ENCODE measurements at regions not wholly inside any gene's neighbourhood (a gene's known extent, or its start where the extent isn't known, plus 50 kb on each side); places are given as distances from the start of the nearest gene placed in this dataset.

DNA sequence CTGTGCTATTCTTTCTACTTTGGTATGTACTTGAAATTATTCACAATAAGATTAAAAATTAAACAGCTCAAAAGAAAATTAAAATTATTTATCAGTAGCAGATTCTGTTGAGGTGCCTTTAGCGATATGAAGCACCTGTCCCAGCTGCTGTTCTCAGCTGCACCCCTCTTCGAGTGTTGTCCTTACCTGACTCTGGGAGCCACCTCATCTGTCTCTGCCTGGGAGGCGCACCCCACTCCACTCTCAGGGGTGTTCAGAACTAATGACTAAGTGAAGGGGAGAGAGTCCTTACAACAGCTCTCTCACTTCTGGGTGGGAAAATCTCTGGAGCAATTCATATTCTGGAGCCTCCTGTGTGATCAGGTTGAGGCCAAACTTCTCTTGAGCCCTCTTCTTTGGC, 745.7 kb downstream of the RFPL4B start:
- TF ChIP-seq, protein P1, sequence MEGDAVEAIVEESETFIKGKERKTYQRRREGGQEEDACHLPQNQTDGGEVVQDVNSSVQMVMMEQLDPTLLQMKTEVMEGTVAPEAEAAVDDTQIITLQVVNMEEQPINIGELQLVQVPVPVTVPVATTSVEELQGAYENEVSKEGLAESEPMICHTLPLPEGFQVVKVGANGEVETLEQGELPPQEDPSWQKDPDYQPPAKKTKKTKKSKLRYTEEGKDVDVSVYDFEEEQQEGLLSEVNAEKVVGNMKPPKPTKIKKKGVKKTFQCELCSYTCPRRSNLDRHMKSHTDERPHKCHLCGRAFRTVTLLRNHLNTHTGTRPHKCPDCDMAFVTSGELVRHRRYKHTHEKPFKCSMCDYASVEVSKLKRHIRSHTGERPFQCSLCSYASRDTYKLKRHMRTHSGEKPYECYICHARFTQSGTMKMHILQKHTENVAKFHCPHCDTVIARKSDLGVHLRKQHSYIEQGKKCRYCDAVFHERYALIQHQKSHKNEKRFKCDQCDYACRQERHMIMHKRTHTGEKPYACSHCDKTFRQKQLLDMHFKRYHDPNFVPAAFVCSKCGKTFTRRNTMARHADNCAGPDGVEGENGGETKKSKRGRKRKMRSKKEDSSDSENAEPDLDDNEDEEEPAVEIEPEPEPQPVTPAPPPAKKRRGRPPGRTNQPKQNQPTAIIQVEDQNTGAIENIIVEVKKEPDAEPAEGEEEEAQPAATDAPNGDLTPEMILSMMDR (IDR thresholded peaks at IDR 0.05), result no peak
- TF ChIP-seq REST (IDR thresholded peaks at IDR 0.05; ENCODE audit: insufficient read depth in 1 of 2, low read depth in 2 of 2, low read length in 1 of 2) (no peak), POLR2AphosphoS5 (IDR thresholded peaks at IDR 0.05; ENCODE audit: low read depth, low read length) (no peak), SIN3A (IDR thresholded peaks at IDR 0.05; ENCODE audit: borderline replicate concordance, insufficient read depth, low read depth, low read length) (no peak), TCF7L2 (IDR thresholded peaks at IDR 0.05; ENCODE audit: low read depth, low read length) (no peak)
